BE2C (cell line): ENCODE measurements at regions not wholly inside any gene's neighbourhood (a gene's known extent, or its start where the extent isn't known, plus 50 kb on each side); places are given as distances from the start of the nearest gene placed in this dataset.

Experiments
- DNase-seq: peaks from one replicate; pipeline ENCODE4 v3.0.0-alpha.2; 2020
- H3K27me3 ChIP-seq: fragments of 250-450 bp; sonication (Bioruptor Pico); 2 replicates; pipeline ENCODE4 v1.5.1; 2020; ENCODE audit warnings: mild to moderate bottlenecking
- H3K36me3 ChIP-seq: fragments of 250-450 bp; sonication (Bioruptor Pico); 2 replicates; pipeline ENCODE4 v1.5.1; 2020; ENCODE audit warnings: mild to moderate bottlenecking
- H3K4me1 ChIP-seq: fragments of 250-450 bp; sonication (Bioruptor Pico); 2 replicates; pipeline ENCODE4 v1.5.1; 2020
- H3K4me3 ChIP-seq: 2 replicates; pipeline ENCODE4 v1.5.1; 2011; ENCODE audit warnings: low read depth, low read length
- H3K9me3 ChIP-seq: fragments of 250-450 bp; sonication (Bioruptor Pico); 2 replicates; pipeline ENCODE4 v1.5.1; 2020
- TF ChIP-seq, protein P1 (sequence below): IDR thresholded peaks from 2 replicates; pipeline ENCODE4 v1.5.1; 2012; ENCODE audit warnings: mild to moderate bottlenecking, low read depth, low read length

DNA sequence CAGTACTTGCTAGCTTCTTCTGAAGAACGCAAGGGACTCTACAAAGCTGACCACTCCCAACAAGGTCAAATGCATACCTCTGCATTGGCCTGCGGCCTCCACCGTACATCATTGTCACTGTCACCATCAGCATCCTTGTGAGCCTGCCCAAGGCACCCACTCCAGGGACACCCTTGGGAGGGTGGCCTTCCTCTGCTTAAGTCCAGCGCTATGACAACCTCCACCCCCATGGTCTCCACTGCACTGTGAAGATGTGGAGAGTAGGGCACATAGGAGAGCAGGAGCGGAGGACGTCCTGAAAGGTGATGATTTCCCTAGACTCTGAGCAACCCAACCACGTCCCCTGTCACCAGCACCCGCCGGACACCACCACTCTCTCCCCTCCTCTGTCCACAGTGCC, 252.8 kb downstream of the ALG10 start:
- Histone ChIP-seq H3K4me3 (no peak overlapping the region), H3K36me3 (no peaks in the 10 kb centered on the region), H3K9me3 (no peaks in the 10 kb centered on the region; the same call in 1 of the 2 replicates), H3K27me3 (no peaks in the 10 kb centered on the region), H3K4me1 (no peaks in the 10 kb centered on the region)
- TF ChIP-seq, protein P1, sequence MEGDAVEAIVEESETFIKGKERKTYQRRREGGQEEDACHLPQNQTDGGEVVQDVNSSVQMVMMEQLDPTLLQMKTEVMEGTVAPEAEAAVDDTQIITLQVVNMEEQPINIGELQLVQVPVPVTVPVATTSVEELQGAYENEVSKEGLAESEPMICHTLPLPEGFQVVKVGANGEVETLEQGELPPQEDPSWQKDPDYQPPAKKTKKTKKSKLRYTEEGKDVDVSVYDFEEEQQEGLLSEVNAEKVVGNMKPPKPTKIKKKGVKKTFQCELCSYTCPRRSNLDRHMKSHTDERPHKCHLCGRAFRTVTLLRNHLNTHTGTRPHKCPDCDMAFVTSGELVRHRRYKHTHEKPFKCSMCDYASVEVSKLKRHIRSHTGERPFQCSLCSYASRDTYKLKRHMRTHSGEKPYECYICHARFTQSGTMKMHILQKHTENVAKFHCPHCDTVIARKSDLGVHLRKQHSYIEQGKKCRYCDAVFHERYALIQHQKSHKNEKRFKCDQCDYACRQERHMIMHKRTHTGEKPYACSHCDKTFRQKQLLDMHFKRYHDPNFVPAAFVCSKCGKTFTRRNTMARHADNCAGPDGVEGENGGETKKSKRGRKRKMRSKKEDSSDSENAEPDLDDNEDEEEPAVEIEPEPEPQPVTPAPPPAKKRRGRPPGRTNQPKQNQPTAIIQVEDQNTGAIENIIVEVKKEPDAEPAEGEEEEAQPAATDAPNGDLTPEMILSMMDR, result no peak
- DNase-seq, result no peak

DNA sequence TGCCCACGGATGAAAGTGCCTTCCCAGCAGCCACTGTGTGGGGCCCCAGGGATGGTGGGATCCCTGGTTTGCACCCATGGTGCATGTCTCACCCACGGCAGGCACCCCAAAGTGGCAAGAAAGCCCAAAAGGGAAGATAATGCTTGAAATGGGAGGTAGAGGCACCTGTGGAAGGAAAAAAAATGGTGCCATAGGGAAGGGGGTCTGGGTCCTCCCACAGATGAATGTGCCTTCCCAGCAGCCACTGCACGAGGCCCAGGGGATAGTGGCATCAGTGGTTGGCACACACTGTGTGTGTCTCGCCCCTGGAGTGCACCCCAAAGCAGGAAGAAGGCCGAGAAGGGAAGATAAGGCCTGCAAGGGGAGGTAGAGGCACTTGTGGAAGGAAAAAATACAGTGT, 264.2 kb downstream of the ALG10 start:
- Histone ChIP-seq H3K4me1 (no peaks in the 10 kb centered on the region), H3K9me3 (peaks cover 5% of the 10 kb centered on the region), H3K36me3 (no peaks in the 10 kb centered on the region), H3K27me3 (no peaks in the 10 kb centered on the region), H3K4me3 (no peak overlapping the region)
- no peak for DNase-seq
- TF ChIP-seq, protein P1, result no peak

DNA sequence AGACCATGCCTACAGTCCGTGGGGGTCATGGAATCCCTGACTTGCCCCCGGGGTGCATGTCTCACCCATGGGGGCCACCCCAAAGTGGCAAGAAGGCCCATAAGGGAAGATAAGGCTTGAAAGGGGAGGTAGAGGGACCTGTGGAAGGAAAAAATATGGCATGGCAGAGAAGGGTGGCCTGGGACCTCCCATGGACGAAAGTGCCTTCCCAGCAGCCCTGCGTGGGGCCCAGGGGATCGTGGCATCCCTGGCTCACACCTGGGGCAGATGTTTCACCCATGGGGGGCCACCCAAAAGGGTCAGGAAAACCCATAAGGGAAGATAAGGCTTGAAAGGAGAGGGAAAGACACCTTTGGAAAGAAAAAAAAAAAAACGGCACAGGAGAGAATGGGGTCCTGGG, 264.6 kb downstream of the ALG10 start:
- H3K27me3 ChIP-seq, result no peaks in the 10 kb centered on the region
- H3K4me3 ChIP-seq, result no peak overlapping the region
- TF ChIP-seq, protein P1, result no peak
- H3K9me3 ChIP-seq, result peaks cover 5% of the 10 kb centered on the region
- no peaks in the 10 kb centered on the region for H3K36me3 ChIP-seq
- H3K4me1 ChIP-seq, result no peaks in the 10 kb centered on the region
- DNase-seq, result no peak

DNA sequence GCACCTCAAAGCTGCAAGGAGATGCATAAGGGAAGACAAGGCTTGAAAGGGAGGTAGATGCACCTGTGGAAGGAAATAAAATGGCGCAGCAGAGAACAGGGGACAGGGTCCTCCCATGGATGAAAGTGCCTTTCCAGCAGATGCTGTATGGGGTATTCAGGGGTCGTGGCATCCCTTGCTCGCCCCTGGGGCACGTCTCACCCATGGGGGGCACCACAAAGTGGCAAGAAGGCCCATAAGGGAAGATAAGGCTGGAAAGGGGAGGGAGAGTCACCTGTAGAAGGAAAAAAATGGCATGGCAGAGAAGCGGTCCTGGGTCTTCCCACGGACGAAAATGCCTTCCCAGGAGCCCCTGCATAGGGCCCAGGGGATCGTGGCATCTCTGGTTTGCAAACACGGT, 265.1 kb downstream of the ALG10 start:
- TF ChIP-seq, protein P1, result no peak
- H3K36me3 ChIP-seq, result no peaks in the 10 kb centered on the region
- no peaks in the 10 kb centered on the region for H3K4me1 ChIP-seq
- H3K9me3 ChIP-seq, result peaks cover 5% of the 10 kb centered on the region
- DNase-seq, result no peak
- H3K4me3 ChIP-seq, result no peak overlapping the region
- H3K27me3 ChIP-seq, result no peaks in the 10 kb centered on the region

DNA sequence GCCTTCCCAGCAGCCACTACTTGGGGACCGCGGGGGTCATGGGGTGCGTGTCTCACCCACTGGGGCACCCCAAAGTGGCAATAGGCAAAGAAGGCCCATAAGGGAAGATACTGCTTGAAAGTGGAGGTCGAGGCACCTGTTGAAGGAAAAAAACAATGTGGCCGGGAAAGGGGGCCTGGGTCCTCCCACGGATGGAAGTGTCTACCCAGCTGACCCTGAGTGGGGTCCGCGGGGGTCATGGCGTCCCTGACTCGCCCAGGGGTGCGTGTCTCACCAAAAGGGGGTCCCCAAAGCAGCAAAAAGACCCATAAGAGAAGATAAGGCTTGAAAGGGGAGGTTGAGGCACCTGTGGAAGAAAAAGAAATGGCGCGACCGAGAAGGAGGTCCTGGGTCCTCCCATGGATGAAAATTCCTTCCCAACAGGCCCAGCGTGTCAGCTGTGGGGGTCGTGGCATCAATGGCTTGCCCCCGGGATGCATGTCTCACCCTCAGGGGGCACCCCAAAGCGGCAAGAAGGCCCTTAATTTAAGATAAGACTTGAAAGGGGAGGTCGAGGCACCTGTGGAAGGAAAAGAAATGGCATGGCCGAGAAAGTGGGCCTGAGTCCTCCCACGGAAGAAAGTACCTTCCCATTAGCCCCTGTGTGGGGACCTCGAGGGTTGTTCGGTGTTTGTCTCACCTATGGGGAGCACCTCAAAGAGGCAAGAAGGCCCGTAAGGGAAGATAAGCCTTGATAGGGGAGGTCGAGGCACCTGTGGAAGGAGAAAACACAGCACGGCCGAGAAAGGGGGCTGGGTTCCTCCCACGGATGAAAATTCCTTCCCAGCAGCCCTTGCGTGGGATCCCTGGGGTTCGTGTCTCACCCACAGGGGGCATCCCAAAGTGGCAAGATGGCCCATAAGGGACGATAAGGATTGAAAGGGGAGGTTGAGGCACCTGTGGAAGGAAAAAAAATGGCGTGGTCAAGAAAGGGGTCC, 266.0 kb downstream of the ALG10 start:
- DNase-seq, result no peak
- Histone ChIP-seq H3K27me3 (no peaks in the 10 kb centered on the region), H3K4me3 (no peak overlapping the region), H3K4me1 (no peaks in the 10 kb centered on the region), H3K9me3 (peaks cover 5% of the 10 kb centered on the region), H3K36me3 (no peaks in the 10 kb centered on the region)
- TF ChIP-seq, protein P1, result no peak

DNA sequence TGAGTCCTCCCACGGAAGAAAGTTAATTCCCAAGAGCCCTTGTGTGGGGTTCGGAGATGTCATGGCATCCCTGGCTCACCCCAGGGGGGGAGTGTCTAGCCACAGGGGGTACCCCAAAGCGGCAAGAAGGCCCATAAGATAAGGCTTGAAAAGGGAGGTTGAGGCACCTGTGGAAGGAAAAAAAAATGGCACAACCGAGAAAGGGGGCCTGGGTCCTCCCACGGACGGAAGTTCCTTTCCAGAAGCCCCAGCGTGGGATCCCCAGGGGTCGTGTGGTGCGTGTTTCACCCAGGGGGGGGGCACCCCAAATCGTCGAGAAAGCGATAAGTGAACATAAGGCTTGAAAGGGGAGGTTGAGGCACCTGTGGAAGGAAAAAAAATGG, 266.7 kb downstream of the ALG10 start:
- no peak for DNase-seq
- H3K9me3 ChIP-seq, result peaks cover 5% of the 10 kb centered on the region
- no peaks in the 10 kb centered on the region for H3K4me1 ChIP-seq
- H3K4me3 ChIP-seq, result no peak overlapping the region
- no peaks in the 10 kb centered on the region for H3K36me3 ChIP-seq
- TF ChIP-seq, protein P1, result no peak
- H3K27me3 ChIP-seq, result no peaks in the 10 kb centered on the region
